ENCODE measurements at regions not wholly inside any gene's neighbourhood (a gene's known extent, or its start where the extent isn't known, plus 50 kb on each side); places are given as distances from the start of the nearest gene placed in this dataset.

DNA sequence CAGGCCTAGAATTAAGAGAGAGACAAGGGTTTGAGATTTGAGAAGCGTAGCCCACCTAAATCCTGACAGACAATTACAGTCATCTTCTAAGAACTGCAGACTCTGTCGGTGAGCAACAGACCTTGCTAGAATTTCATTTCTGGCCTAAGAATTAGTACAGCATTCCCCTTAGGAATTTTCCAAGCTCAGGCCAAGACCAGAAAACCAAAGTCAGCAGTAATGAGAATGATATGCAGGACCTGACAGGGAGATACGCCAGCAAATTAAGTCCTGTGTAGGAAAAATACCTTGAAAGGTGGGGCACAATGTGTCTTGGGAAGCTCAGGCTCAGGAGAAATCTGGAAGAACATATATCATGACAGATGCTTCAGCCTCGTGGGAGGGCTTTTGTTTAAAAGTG, 52.7 kb upstream of the HERPUD2 start:
- DNase-seq (ENCODE audit: low read depth in 3 of 3, low spot score in 2 of 3): no peak

DNA sequence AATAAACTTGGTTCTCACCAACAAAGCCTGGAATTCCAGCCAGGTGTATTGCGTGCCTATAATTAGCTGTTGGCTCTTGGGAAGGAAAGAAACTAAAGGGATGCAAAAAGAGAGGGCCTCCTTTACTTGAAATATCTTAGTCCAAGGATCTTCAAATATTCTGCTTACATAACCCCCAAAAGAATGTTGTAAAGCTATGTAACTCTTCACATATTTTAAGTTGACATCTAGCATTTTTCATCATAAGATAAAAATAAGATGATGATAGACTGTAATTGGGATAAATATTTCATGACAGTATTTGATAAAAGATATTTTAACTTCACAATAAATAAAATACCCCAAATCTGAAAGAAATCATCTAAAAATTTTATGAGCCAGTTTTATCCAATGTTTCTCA, 52.5 kb upstream of the SEPTIN7 start:
- no peak for DNase-seq (ENCODE audit: low read depth in 3 of 3, low spot score in 2 of 3)

DNA sequence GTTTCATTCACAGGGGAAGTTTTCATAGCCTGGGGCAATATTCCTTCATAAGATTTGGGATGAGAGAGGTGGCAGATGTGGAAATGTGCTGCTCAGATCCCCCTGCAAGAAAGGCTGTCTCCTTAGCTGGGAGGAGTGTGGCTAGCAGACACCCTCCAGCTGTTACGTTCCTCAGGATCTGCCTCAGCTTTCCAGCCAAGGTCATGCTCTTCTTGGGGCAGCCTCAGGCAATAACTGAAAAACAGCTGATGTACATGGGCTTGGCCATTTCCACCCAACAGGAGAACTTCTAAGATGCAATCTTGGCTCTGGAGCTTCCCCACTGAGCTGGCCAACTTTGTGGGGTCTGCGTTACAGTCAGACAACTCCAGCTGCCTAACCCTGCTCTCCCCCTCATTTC, 51.3 kb upstream of the SEPTIN7 start:
- peak in 1 of 3 donors; percentile 25 for DNase-seq (ENCODE audit: low read depth in 3 of 3, low spot score in 2 of 3)
